ENCODE measurements at regions not wholly inside any gene's neighbourhood (a gene's known extent, or its start where the extent isn't known, plus 50 kb on each side); places are given as distances from the start of the nearest gene placed in this dataset.

DNA sequence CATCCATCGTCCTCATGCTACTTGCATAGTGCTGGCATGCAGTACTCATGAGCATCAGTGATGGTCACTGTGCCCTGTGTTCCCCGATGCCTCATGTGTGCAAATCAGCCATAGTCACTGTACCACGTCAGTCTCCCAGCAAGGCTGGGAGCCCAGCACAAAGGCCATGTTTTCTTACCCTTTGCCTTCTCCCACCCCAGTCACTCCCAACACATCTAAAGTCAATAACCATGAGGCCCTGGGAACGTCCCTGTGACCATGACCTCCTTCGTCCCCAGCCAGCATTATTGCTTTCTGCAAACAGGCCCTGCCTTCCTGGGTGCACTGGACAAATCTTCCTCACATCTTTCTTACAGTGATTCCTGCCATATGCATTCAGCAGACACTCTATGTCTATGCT lies 406.1 kb downstream of the ICE1 start:
- Histone ChIP-seq H3K27ac (ENCODE audit: low read length) (no peak overlapping the region), H3K9me3 (replicated peaks; ENCODE audit: insufficient read depth, low read length) (no peaks in the 10 kb centered on the region), H3K4me2 (ENCODE audit: low read depth, low read length) (no peak overlapping the region), H3K79me2 (ENCODE audit: low read length) (no peaks in the 10 kb centered on the region), H3K4me3 (ENCODE audit: low read length) (no peak overlapping the region), H3K9ac (ENCODE audit: low read length) (no peak overlapping the region), H3K36me3 (replicated peaks; ENCODE audit: insufficient read depth, low read length) (no peaks in the 10 kb centered on the region), H2AFZ (ENCODE audit: low read length) (no peak overlapping the region), H3K9me2 (replicated peaks; ENCODE audit: insufficient read depth, low read length) (no peaks in the 10 kb centered on the region), H3K4me1 (ENCODE audit: low read length) (no peaks in the 10 kb centered on the region), H3K27me3 (replicated peaks; ENCODE audit: insufficient read depth, low read length) (no peaks in the 10 kb centered on the region), H4K20me1 (ENCODE audit: insufficient read depth, low read length) (no peaks in the 10 kb centered on the region), H3F3A (ENCODE audit: insufficient read depth, low read length) (no peaks in the 10 kb centered on the region)
- TF ChIP-seq, protein P1, sequence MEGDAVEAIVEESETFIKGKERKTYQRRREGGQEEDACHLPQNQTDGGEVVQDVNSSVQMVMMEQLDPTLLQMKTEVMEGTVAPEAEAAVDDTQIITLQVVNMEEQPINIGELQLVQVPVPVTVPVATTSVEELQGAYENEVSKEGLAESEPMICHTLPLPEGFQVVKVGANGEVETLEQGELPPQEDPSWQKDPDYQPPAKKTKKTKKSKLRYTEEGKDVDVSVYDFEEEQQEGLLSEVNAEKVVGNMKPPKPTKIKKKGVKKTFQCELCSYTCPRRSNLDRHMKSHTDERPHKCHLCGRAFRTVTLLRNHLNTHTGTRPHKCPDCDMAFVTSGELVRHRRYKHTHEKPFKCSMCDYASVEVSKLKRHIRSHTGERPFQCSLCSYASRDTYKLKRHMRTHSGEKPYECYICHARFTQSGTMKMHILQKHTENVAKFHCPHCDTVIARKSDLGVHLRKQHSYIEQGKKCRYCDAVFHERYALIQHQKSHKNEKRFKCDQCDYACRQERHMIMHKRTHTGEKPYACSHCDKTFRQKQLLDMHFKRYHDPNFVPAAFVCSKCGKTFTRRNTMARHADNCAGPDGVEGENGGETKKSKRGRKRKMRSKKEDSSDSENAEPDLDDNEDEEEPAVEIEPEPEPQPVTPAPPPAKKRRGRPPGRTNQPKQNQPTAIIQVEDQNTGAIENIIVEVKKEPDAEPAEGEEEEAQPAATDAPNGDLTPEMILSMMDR (IDR thresholded peaks at IDR 0.05; ENCODE audit: low read length): no peak
- TF ChIP-seq EZH2 (optimal IDR thresholded peaks at IDR 0.05; ENCODE audit: low read depth, low read length) (no peak), EZH2phosphoT487 (IDR thresholded peaks at IDR 0.05; ENCODE audit: low read length) (no peak)
- no peak for DNase-seq

DNA sequence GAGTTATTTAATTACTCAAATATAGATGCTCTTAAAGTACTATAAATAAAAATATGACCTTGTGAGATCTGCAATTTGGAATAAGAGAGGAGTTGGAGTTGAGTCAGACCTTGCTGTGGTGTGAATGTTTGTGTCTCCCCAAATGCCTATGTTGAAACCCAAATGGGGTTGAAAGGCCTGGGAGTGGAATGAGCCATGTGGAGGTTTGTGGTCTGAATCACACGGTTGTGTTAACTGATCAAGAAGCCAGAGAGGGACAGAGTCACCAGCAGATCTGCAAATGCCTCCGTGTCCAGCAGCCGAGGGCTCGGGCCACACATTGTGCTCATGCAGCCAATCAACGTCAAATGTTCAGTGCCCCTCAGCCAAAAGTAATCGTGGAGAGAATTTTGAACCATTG lies 404.4 kb downstream of the ICE1 start:
- Histone ChIP-seq H3K36me3 (replicated peaks; ENCODE audit: insufficient read depth, low read length) (no peaks in the 10 kb centered on the region), H3K4me1 (ENCODE audit: low read length) (no peaks in the 10 kb centered on the region), H3K27me3 (replicated peaks; ENCODE audit: insufficient read depth, low read length) (no peaks in the 10 kb centered on the region), H3K4me3 (ENCODE audit: low read length) (no peak overlapping the region), H3K9me3 (replicated peaks; ENCODE audit: insufficient read depth, low read length) (no peaks in the 10 kb centered on the region), H3K9me2 (replicated peaks; ENCODE audit: insufficient read depth, low read length) (no peaks in the 10 kb centered on the region), H3K9ac (ENCODE audit: low read length) (no peak overlapping the region), H3F3A (ENCODE audit: insufficient read depth, low read length) (no peaks in the 10 kb centered on the region), H2AFZ (ENCODE audit: low read length) (no peak overlapping the region), H4K20me1 (ENCODE audit: insufficient read depth, low read length) (no peaks in the 10 kb centered on the region), H3K4me2 (ENCODE audit: low read depth, low read length) (no peak overlapping the region), H3K79me2 (ENCODE audit: low read length) (no peaks in the 10 kb centered on the region), H3K27ac (ENCODE audit: low read length) (no peak overlapping the region)
- no peak for DNase-seq
- TF ChIP-seq, protein P1 (IDR thresholded peaks at IDR 0.05; ENCODE audit: low read length): no peak
- TF ChIP-seq EZH2 (optimal IDR thresholded peaks at IDR 0.05; ENCODE audit: low read depth, low read length): no peak
- no peak for TF ChIP-seq EZH2phosphoT487 (IDR thresholded peaks at IDR 0.05; ENCODE audit: low read length)

DNA sequence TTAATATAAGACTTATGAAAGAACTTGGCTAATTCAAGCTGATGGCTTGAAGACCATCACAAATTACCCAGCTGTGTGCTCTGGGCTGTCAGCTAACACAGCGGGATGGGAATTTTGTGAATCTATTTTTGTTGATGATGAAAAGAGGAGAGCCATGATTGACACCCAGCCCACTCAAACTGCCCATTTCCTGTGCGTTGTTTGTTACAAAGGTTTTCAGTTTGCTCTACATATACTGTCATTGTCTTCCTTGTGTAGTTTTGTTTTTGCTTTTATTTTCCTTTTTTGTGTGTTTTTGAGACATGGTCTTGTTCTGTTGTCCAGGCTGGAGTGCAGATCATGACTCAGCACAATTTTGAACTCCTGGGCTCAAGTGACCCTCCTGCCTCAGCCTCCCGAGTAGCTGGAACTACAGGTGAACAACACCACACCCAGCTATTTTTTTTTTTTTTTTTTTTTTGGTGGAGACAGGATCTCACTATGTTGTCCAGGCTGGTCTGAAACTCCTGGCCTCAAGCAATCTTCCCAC lies 400.3 kb downstream of the ICE1 start:
- H3K4me1 ChIP-seq (ENCODE audit: low read length): no peaks in the 10 kb centered on the region
- no peak for TF ChIP-seq EZH2 (optimal IDR thresholded peaks at IDR 0.05; ENCODE audit: low read depth, low read length)
- TF ChIP-seq, protein P1 (IDR thresholded peaks at IDR 0.05; ENCODE audit: low read length): no peak
- TF ChIP-seq EZH2phosphoT487 (IDR thresholded peaks at IDR 0.05; ENCODE audit: low read length): no peak
- H3K27ac ChIP-seq (ENCODE audit: low read length): no peak overlapping the region
- H4K20me1 ChIP-seq (ENCODE audit: insufficient read depth, low read length): no peaks in the 10 kb centered on the region
- no peaks in the 10 kb centered on the region for H3K9me3 ChIP-seq (replicated peaks; ENCODE audit: insufficient read depth, low read length)
- no peaks in the 10 kb centered on the region; the same call in 1 of the 2 replicates for H3K36me3 ChIP-seq (replicated peaks; ENCODE audit: insufficient read depth, low read length)
- no peak overlapping the region for H3K4me2 ChIP-seq (ENCODE audit: low read depth, low read length)
- no peaks in the 10 kb centered on the region for H3F3A ChIP-seq (ENCODE audit: insufficient read depth, low read length)
- no peak overlapping the region for H2AFZ ChIP-seq (ENCODE audit: low read length)
- H3K9ac ChIP-seq (ENCODE audit: low read length): no peak overlapping the region
- no peak for DNase-seq
- no peaks in the 10 kb centered on the region for H3K27me3 ChIP-seq (replicated peaks; ENCODE audit: insufficient read depth, low read length)
- no peaks in the 10 kb centered on the region for H3K9me2 ChIP-seq (replicated peaks; ENCODE audit: insufficient read depth, low read length)
- H3K79me2 ChIP-seq (ENCODE audit: low read length): no peaks in the 10 kb centered on the region
- H3K4me3 ChIP-seq (ENCODE audit: low read length): no peak overlapping the region

All from MM.1S (cell line).